ENCODE measurements at regions not wholly inside any gene's neighbourhood (a gene's known extent, or its start where the extent isn't known, plus 50 kb on each side); places are given as distances from the start of the nearest gene placed in this dataset.

DNA sequence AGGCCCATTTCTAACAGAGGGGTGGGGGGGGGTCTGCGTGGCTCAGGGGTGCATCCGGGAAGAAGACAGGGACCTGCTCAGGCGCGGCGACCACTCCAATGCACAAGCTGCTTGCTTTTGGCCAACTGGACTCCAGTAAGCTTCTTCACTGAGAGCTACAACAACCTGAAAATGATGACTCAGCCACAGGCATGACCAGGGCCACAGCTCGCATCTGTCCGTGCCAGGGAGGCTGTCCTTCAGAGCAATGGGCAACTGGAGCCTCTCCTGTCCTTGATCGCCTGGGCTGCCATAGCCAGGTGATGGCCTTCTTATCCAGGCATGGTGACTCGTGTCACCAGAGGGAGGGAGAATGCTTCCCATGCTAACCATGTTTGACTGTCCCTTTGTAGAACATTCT is 81.6 kb upstream of the RNF32 start:
- H3K36me3 ChIP-seq: no peaks in the 10 kb centered on the region
- no peaks in the 10 kb centered on the region for H3K9me3 ChIP-seq
- H3K4me3 ChIP-seq: no peak overlapping the region
- no peak overlapping the region for H3K27ac ChIP-seq
- no peaks in the 10 kb centered on the region for H3K27me3 ChIP-seq
- H3K4me1 ChIP-seq: no peaks in the 10 kb centered on the region
- TF ChIP-seq, protein P1, sequence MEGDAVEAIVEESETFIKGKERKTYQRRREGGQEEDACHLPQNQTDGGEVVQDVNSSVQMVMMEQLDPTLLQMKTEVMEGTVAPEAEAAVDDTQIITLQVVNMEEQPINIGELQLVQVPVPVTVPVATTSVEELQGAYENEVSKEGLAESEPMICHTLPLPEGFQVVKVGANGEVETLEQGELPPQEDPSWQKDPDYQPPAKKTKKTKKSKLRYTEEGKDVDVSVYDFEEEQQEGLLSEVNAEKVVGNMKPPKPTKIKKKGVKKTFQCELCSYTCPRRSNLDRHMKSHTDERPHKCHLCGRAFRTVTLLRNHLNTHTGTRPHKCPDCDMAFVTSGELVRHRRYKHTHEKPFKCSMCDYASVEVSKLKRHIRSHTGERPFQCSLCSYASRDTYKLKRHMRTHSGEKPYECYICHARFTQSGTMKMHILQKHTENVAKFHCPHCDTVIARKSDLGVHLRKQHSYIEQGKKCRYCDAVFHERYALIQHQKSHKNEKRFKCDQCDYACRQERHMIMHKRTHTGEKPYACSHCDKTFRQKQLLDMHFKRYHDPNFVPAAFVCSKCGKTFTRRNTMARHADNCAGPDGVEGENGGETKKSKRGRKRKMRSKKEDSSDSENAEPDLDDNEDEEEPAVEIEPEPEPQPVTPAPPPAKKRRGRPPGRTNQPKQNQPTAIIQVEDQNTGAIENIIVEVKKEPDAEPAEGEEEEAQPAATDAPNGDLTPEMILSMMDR (IDR thresholded peaks at IDR 0.05): no peak
- DNase-seq: no peak
- intact Hi-C loops (cut with DNase I; ENCODE audit: low total_unique reads): no loop called here

DNA sequence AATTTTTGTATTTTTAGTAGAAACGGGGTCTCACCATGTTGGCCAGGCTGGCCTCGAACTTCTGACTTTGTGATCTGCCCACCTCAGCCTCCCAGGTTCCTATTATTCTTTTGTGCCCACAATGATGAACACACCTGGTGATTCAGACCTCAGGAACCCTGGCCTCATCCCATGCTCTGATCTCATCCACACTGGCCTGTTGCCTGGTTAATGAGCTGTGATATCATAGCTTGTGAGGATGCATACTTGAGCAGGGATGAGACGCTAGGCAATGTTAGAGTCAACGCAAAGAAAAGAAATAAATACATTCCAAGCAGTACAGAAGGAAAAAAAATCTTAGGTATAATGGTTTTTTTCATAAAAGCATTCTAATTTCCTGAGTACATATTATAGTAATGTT is 82.4 kb upstream of the RNF32 start:
- no peak overlapping the region for H3K4me3 ChIP-seq
- DNase-seq: no peak

DNA sequence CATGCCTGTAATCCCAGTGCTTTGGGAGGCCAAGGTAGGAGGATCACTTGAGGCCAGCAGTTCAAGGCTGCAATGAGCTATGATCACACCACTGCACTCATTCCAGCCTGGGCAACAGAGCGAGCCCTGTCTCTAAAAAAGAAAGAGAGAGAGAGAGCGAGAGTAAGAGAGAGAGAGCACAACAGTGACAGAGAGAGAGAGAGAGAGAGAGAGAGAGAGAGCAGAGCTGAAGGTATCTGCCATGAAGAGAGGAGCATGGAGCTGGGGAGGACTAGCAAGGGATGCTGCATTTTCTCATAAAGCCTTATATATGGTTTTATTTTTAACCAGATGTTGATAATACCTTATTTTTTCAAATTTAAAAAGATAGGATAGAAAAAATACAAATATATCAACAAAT is 84.5 kb upstream of the RNF32 start:
- no peak for DNase-seq

More for the DNA sequence above, 82.4 kb upstream of the RNF32 start:
- Histone ChIP-seq H3K27ac (no peak overlapping the region), H3K4me1 (no peaks in the 10 kb centered on the region), H3K9me3 (no peaks in the 10 kb centered on the region), H3K36me3 (no peaks in the 10 kb centered on the region), H3K27me3 (no peaks in the 10 kb centered on the region)
- TF ChIP-seq, protein P1 (IDR thresholded peaks at IDR 0.05): no peak
- intact Hi-C loops (cut with DNase I; ENCODE audit: low total_unique reads): no loop called here

DNA sequence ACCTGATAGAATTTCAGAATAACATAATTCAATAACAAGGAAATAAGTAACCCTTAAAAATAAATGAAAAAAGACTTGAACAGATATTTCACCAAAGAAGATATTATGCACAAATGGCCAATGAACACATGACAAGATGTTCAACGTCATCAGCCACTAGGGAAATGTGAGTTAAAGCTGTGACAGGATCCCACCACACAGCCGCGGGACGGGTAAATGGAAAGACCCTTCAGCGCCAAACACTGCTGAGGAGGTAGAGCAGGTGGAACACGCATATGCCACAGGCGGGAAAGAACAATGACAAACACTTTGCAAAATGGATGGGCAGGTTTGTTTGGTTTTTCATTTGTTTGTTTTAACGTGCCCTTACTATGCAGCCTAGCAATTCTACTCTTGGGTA is 86.1 kb upstream of the RNF32 start:
- intact Hi-C loops (cut with DNase I; ENCODE audit: low total_unique reads): no loop called here
- no peak overlapping the region for H3K27ac ChIP-seq
- no peaks in the 10 kb centered on the region for H3K4me1 ChIP-seq
- TF ChIP-seq, protein P1 (IDR thresholded peaks at IDR 0.05): no peak
- H3K27me3 ChIP-seq: no peaks in the 10 kb centered on the region
- peaks cover 0 to 7% (median 0%) of the 10 kb centered on the region in 3 donors for H3K9me3 ChIP-seq
- H3K4me3 ChIP-seq: no peak overlapping the region
- no peaks in the 10 kb centered on the region for H3K36me3 ChIP-seq
- no peak for DNase-seq

More for the DNA sequence above, 84.5 kb upstream of the RNF32 start:
- Histone ChIP-seq H3K27ac (no peak overlapping the region), H3K9me3 (no peaks in the 10 kb centered on the region), H3K36me3 (no peaks in the 10 kb centered on the region), H3K4me1 (no peaks in the 10 kb centered on the region), H3K4me3 (no peak overlapping the region), H3K27me3 (no peaks in the 10 kb centered on the region)
- intact Hi-C loops (cut with DNase I; ENCODE audit: low total_unique reads): no loop called here
- TF ChIP-seq, protein P1 (IDR thresholded peaks at IDR 0.05): no peak

DNA sequence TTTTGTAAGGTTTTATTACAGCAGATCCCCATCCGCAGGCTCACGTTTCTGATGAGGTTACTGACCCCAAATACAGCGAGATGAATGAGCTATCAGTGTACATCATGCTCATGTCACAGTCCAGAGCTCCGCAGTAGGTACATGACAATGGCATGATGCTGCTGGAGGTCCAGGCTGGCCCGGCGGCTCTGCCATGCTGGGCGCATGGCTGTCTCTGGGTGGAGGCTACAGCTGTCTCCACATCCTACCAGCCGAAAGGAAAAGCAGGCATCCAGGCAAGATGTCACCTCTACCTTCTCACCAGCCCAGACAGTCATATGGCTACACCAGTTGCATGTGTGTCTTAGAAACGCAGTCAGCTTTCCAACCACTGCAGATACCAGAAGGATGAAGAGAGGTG is 90.9 kb upstream of the RNF32 start:
- Histone ChIP-seq H3K27ac (no peak overlapping the region), H3K36me3 (no peaks in the 10 kb centered on the region), H3K27me3 (no peaks in the 10 kb centered on the region), H3K9me3 (peaks cover 0 to 11% (median 7%) of the 10 kb centered on the region in 3 donors), H3K4me3 (no peak overlapping the region), H3K4me1 (no peaks in the 10 kb centered on the region)
- DNase-seq: no peak
- TF ChIP-seq, protein P1 (IDR thresholded peaks at IDR 0.05): no peak
- intact Hi-C loops (cut with DNase I; ENCODE audit: low total_unique reads): no loop called here
